Erythroblast (primary cell): ENCODE measurements at regions not wholly inside any gene's neighbourhood (a gene's known extent, or its start where the extent isn't known, plus 50 kb on each side); places are given as distances from the start of the nearest gene placed in this dataset.
"Not testable (repeated sequence)": the region's sequence is repeated elsewhere in the genome, so short reads cannot be mapped to it uniquely, and the experiment has no call there.

ENCODE experiments used
- DNase-seq, 2 experiments: peaks; one replicate each; lab custom pipeline; 2025; lab: John Stamatoyannopoulos, UW
- GATA1 ChIP-seq: IDR thresholded peaks from 2 replicates; pipeline ENCODE4 v1.6.1; 2011; ENCODE audit warnings: low read depth, mild to moderate bottlenecking, control low read depth, low read length, moderate library complexity
- POLR2A ChIP-seq: IDR thresholded peaks from 2 replicates; pipeline ENCODE4 v1.6.1; 2011; ENCODE audit warnings: mild to moderate bottlenecking, low read length

GRCh38 chr9:1876891-1877496, 138.2 kb upstream of the SMARCA2 start:
- TF ChIP-seq POLR2A, result no peak
- no peak for TF ChIP-seq GATA1
- DNase-seq, result no peak

- no peak for DNase-seq
- no peak for TF ChIP-seq POLR2A
- TF ChIP-seq GATA1, result no peak
Measured at GRCh38 chr9:1877951-1878350, 137.2 kb upstream of the SMARCA2 start.

GRCh38 chr9:1878811-1879210, 136.3 kb upstream of the SMARCA2 start:
- DNase-seq, result no peak
- no peak for TF ChIP-seq POLR2A
- no peak for TF ChIP-seq GATA1

DNA sequence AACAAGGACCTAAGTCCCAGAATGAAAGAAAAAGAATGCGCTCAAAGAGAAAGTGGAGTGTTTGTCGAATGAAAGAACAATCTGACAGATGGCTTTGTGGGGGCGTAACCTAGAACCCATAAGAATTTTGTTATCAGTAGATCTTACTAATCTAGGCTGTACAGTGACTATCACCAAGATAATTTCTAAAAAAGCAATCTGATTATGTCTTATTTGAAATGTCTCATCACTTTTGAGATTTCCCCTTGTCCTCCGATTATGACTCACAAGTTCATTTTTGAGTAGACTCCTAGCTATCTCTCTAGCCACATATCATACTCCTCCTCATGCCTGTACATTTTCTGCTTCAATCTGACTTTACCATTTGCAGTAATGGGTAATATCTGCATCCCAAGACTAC, 135.6 kb upstream of the SMARCA2 start:
- no peak for DNase-seq

DNA sequence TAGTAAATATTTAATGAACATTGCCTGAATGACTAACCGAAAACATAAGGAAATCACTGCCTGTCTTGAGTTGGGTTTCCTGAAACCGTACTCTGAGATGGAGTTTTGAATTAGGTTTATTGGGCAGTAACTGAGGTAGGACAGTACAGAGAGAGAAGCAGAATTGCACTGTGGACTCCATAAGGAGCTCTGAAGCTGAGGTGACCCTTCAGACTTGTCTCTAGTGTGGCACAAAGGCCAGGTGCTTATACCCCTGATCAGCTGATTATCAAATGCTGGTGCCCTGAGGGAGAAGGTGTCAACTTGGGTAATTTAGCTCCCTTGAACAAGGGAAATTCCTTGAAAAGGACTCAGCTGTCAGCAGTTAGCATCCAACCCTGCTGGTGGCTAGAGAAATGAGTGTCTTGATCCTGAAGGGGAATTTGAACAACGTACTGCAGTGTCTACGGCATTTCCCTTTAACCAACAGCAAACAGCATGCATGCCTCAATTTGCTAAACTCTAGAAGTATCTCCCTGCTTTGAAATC, 135.0 kb upstream of the SMARCA2 start:
- DNase-seq, result no peak

More for the DNA sequence above, 135.6 kb upstream of the SMARCA2 start:
- TF ChIP-seq POLR2A (no peak), GATA1 (no peak)

DNA sequence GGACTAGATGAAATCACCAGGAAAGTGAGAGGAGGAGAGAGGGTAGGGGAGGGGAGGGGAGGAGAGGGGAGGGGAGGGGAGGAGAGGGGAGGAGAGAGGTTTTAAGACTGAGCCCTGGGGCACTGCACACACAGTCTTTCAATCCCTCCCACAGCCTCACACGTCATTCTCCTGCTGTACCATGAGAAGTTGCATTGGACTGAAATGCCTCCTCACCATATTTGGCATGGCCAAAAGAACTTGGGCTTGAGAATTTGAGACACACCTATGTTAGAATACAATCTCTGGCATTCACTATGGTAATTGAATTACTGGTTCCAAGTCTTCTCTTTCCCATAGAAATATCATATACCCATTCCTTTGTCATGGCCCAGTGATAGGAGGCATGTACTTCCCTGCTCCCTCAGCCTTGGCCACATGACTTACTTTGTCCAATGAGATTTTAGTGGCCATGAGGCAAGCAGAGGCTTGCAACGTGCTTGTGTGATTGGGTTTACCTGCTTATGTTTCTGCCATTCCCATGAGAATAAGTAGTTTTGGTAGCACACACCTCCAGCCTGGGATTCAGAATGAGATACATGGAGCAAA, 133.3 kb upstream of the SMARCA2 start:
- DNase-seq, result no peak

More for the DNA sequence above, 135.0 kb upstream of the SMARCA2 start:
- TF ChIP-seq POLR2A, result no peak
- TF ChIP-seq GATA1, result no peak

DNA sequence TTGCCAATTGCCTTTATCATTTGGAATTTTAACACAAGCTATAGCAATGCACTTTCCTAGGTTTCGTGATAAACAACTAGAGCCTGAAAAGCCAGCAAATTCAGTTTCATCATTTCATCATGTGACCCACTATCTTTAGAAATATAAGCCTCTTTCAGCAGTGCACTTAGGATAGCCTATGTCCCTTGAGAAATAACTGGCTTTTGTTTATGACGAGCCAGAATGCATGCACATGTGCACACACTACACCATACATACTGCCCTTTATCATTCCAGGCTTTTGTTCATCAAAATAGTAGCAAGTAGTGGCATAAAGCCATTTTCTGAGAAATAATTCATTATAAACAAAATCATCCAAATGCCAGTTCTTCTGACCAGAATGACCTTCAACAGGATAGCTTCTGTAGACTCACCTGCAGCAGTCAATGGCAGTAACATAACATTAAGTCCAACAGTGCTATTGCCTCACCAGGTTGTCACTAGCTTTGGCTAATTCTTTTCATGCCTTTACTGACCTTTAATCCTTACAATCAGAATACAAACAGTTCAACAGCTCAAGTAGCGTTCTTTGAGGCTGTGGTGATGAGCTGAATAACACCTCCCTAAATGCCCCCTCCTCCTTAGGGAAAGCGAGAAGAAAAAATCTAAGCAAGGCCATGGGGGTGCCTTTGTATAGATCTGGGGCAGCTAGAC, 132.3 kb upstream of the SMARCA2 start:
- no peak for DNase-seq
- no peak for TF ChIP-seq GATA1

More for the DNA sequence above, 133.3 kb upstream of the SMARCA2 start:
- no peak for TF ChIP-seq POLR2A
- TF ChIP-seq GATA1, result no peak

DNA sequence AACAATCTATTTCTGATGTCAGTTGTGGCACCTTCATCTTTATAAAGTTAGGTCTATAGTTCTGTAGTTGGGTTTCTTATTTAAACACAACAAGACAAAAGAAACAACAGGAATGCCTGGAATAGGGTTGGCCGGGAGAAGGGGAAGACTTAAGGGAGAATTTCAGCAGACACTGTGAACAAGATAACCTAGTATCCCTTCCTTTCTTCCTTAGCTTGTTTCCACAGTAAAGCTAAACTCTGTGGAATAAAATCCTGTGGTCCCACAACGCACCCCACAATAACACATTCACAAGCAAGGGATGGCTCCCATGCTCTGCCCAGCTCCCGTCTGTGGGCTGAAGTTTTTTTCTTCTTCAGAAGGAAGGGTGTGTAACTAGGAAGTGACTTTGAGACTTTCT, 124.9 kb upstream of the SMARCA2 start:
- no peak for TF ChIP-seq GATA1
- TF ChIP-seq POLR2A, result no peak
- no peak for DNase-seq

- TF ChIP-seq POLR2A (no peak), GATA1 (no peak)
- DNase-seq, result no peak
Measured at GRCh38 chr9:1890816-1891215, 124.3 kb upstream of the SMARCA2 start.

DNA sequence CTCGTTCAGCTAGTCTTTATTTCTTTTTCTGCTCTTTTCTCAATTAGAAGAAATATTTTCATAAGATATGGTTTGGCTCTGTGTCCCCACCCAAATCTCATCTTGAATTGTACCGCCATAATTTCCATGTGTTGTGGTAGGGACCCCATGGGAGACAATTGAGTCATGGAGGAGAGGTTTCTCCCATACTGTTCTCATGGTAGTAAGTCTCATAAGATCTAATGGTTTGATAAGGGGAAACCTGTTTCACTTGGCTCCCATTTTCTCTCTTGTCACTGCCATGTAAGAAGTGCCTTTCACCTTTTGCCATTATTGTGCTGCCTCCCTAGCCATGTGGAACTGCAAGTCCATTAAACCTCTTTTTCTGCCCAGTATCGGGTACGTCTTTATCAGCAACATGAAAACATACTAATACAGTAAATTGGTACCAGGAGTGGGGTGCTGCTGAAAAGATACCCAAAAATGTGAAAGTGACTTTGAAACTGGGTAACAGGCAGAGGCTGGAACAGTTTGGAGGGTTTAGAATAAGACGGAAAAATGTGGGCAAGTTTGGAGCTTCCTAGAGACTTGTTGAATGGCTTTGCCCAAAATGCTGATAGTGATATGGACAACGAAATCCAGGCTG, 112.0 kb upstream of the SMARCA2 start:
- not testable (repeated sequence) for DNase-seq

- TF ChIP-seq GATA1, result no peak
- TF ChIP-seq POLR2A, result no peak
Measured at GRCh38 chr9:1907465-1907864, 107.7 kb upstream of the SMARCA2 start.

GRCh38 chr9:1909322-1909721, 105.8 kb upstream of the SMARCA2 start:
- TF ChIP-seq GATA1 (no peak), POLR2A (no peak)
- DNase-seq, result no peak

More at GRCh38 chr9:1907465-1907864, 107.7 kb upstream of the SMARCA2 start:
- DNase-seq, result no peak

DNA sequence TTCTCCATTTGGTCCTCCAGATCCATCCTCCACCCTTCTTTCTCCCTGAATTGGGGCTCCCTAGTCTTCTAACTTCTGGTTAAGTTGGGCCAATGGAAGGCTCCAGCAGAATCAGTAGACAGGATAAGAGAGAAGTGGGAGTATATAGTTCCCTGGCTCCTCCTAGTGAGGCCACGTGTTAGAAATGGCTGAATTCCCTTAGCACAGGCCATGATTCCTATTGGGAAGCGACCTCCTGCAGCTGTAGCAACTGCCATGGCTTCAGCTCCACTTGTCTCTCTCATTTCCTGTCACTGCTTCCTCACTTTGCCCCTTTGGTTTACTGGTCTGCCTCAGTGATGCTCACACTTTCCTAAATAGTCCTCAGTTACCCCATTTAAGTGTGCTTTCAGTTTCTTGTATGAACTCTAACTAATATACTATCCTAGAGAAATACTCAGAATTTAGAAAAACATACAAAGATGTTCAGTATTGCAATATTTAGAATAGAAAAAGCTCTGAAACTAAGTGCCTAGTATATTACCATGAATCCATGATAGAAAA, 104.8 kb upstream of the SMARCA2 start:
- no peak for TF ChIP-seq POLR2A
- no peak for TF ChIP-seq GATA1
- no peak for DNase-seq

DNA sequence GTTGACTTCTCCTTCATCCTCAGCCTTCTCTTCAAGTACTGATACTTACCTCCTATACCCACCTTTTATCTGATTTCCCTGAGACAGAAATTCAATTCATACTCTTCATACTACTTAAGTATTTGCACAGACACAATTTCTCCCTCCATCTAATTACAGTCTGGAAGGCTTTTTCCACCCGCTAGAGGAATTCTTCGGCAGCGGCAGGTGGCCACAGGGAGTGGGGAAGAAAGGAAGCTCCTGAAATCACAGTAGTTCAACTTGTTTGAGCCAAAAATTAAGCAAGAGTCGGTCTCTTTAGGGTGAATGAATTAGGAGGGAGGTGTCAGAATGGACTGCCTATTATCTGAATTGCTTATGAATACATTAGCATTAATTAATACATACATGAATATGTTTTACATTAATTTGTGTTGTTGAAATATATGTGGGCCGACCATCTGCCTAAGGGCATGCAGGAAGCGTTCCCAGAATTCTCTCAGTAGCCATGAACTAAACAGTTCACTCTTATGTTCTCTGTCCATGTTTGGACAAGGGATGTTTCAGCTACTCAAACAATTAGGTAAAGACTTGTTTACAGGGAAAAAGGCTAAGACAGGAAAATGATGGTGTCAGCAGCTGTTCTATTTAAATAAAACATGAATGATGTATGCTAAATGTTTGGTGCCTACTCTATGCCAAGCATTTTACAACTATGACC, 101.4 kb upstream of the SMARCA2 start:
- no peak for TF ChIP-seq GATA1
- no peak for TF ChIP-seq POLR2A
- no peak for DNase-seq
